SK-N-DZ (cell line): ENCODE measurements at regions not wholly inside any gene's neighbourhood (a gene's known extent, or its start where the extent isn't known, plus 50 kb on each side); places are given as distances from the start of the nearest gene placed in this dataset.

Experiments
- small RNA-seq, 2 experiments: library from RNA; depleted of rRNA; stranded (forward); fragments of <200 nt; gene quantifications; one replicate each; pipeline ENCODE3, GENCODE V24; 2014

Small RNAs in the stretch of these regions (small RNA-seq; reads per million reads assigned to genes)
- gene AP002802.2 (0 reads per million in 2 experiments), gene MIR4300 (0 reads per million in 2 experiments), gene MTND4LP18 (0 reads per million in 2 experiments), gene RNU6-544P (0 reads per million in 2 experiments)
